Sigmoid colon (tissue), 6 donors: ENCODE measurements at regions not wholly inside any gene's neighbourhood (a gene's known extent, or its start where the extent isn't known, plus 50 kb on each side); places are given as distances from the start of the nearest gene placed in this dataset.

Experiments
- DNase-seq: peaks from one replicate; pipeline ENCODE4 v3.0.0-alpha.2; 2019
- H3K27ac ChIP-seq, 4 donors: fragments of 200-600 bp; sonication (generic); one replicate each; pipeline ENCODE4 v1.5.1; 2016 to 2019; ENCODE audit warnings: mild to moderate bottlenecking in 1 of 4
- H3K27me3 ChIP-seq, 3 donors: fragments of 200-600 bp; sonication (generic); one replicate each; pipeline ENCODE4 v1.5.1; 2019; ENCODE audit warnings: mild to moderate bottlenecking in 1 of 3
- H3K36me3 ChIP-seq, 4 donors: fragments of 200-600 bp; sonication (generic); one replicate each; pipeline ENCODE4 v1.5.1; 2016 to 2019
- H3K4me1 ChIP-seq, 4 donors: fragments of 200-600 bp; sonication (generic); one replicate each; pipeline ENCODE4 v1.5.1; 2017 to 2019
- H3K4me3 ChIP-seq, 4 donors: fragments of 200-600 bp; sonication (generic); one replicate each; pipeline ENCODE4 v1.5.1; 2017 to 2019; ENCODE audit warnings: mild to moderate bottlenecking in 2 of 4, moderate library complexity in 1 of 4
- H3K9me3 ChIP-seq, 4 donors: fragments of 200-600 bp in 3 of 4; sonication (generic) in 3 of 4; one replicate each; pipeline versions ENCODE4 v1.5.1 to v1.6.1; 2013 to 2019
- EP300 ChIP-seq, 4 donors: sonication (generic); formaldehyde crosslinking; IDR thresholded peaks; one replicate each; pipeline ENCODE4 v1.6.1; 2017; ENCODE audit warnings: antibody characterized with exemption in 4 of 4
- POLR2A ChIP-seq, 2 donors: fragments of 450-650 bp; IDR thresholded peaks; one replicate each; pipeline ENCODE4 v1.6.1; 2016; ENCODE audit warnings: antibody characterized with exemption in 2 of 2, mild to moderate bottlenecking in 2 of 2, moderate library complexity in 2 of 2
- POLR2AphosphoS5 ChIP-seq, 4 donors: sonication (generic); formaldehyde crosslinking; IDR thresholded peaks; one replicate each; pipeline ENCODE4 v1.6.1; 2017; ENCODE audit warnings: antibody characterized with exemption in 4 of 4
- WGBS, 2 donors: extraction: QIAGEN DNeasy Blood & Tissue Kit; methylation state at CpG; one replicate each; pipeline ENCODE4 v1.1.7; 2013; 5-methylcytosine and 5-hydroxymethylcytosine counted together
- intact Hi-C: fragments of 100-400 bp; cut with DNase I; formaldehyde crosslinking; loops from one replicate; pipeline ENCODE4 v1.15.1; 2023
- TF ChIP-seq, protein P1 (sequence below), 4 experiments: fragments of 450-650 bp in 3 of 4; fragments of 200-600 bp in 1 of 4; IDR thresholded peaks; one replicate each; pipeline ENCODE4 v1.5.1; 2016 to 2019; ENCODE audit warnings: antibody characterized with exemption in 4 of 4, mild to moderate bottlenecking in 3 of 4, moderate library complexity in 2 of 4
- donor health status: healthy with polysubstance abuse.
- donor health status: healthy.

DNA sequence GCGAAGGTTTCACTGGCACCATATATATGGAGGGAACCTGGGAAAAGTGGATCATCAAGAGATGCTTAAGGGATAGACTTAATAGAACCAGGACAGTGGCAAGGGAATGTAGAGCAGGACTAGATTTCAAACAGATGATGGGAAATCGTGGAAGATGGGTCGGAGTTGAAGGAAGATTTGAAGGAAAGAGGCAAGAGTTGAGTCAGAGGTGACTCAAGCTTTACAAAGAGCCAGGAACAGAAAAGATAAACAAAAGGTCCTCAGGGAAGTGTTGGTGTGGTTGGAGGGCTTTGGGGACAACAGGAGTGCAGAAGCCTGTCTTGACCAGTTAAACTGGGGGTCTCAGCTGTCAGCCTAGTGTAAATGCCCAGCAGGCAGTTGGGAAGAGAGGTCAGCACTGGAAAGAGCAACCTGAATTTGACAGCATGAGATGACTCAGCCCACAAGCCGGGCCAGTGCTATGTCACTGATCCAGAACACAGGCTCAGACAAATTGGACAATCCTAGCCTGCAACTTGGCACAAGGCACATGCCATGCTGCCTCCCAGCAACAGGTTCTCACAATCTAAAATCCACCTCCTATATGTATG, 230.5 kb downstream of the IDS start:
- DNase-seq: no peak
- no peaks in the 10 kb centered on the region for H3K9me3 ChIP-seq
- H3K4me1 ChIP-seq: no peaks in the 10 kb centered on the region
- TF ChIP-seq EP300 (IDR thresholded peaks at IDR 0.05) (no peak), POLR2A (IDR thresholded peaks at IDR 0.05) (no peak), POLR2AphosphoS5 (IDR thresholded peaks at IDR 0.05) (no peak)
- TF ChIP-seq, protein P1, sequence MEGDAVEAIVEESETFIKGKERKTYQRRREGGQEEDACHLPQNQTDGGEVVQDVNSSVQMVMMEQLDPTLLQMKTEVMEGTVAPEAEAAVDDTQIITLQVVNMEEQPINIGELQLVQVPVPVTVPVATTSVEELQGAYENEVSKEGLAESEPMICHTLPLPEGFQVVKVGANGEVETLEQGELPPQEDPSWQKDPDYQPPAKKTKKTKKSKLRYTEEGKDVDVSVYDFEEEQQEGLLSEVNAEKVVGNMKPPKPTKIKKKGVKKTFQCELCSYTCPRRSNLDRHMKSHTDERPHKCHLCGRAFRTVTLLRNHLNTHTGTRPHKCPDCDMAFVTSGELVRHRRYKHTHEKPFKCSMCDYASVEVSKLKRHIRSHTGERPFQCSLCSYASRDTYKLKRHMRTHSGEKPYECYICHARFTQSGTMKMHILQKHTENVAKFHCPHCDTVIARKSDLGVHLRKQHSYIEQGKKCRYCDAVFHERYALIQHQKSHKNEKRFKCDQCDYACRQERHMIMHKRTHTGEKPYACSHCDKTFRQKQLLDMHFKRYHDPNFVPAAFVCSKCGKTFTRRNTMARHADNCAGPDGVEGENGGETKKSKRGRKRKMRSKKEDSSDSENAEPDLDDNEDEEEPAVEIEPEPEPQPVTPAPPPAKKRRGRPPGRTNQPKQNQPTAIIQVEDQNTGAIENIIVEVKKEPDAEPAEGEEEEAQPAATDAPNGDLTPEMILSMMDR (IDR thresholded peaks at IDR 0.05): no peak
- 74 to 85% methylated on average over 4 of the region's 4 CpGs for WGBS, 2 donors
- intact Hi-C loops: no loop called here
- no peaks in the 10 kb centered on the region for H3K27me3 ChIP-seq
- no peak overlapping the region for H3K4me3 ChIP-seq
- H3K36me3 ChIP-seq: no peaks in the 10 kb centered on the region
- no peak overlapping the region for H3K27ac ChIP-seq

DNA sequence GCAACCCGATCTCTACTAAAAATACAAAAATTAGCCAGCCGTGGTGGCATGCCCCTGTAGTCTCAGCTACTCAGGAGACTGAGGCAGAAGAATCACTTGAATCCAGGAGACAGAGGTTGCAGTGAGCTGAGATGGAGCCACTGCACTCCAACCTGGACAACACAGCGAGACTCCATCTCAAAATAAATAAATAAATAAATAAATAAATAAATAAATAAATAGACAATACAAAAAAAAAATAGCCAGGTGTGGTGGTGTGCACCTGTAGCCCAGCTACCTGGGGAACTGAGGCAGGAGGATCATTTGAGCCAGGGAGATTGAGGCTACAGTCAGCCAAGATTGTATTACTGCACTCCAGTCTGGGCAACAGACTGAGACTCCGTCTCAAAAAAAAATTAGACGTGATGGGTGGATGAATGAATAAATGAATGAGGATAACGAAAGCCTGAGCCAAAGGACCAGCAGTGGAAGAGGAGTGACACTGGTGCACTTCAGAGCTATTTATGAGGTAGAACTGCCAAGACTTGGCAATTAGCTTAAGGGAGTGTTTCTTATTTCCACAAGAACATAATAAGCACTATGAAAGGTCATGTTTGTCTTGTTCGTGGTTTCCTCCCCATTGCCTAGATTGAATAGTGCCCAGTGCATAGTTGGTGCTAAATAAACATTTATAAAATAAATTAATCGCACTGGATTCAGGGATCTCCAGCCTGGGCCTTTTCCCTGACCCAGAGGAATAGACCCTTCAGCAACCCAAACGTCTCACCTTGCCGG, 232.2 kb downstream of the IDS start:
- Histone ChIP-seq H3K36me3 (no peaks in the 10 kb centered on the region), H3K9me3 (no peaks in the 10 kb centered on the region), H3K4me1 (no peaks in the 10 kb centered on the region), H3K27me3 (no peaks in the 10 kb centered on the region), H3K4me3 (no peak overlapping the region), H3K27ac (no peak overlapping the region)
- no peak for TF ChIP-seq POLR2A (IDR thresholded peaks at IDR 0.05)
- intact Hi-C loops: no loop called here
- DNase-seq: no peak
- 74 to 86% methylated on average over 10 of the region's 10 CpGs for WGBS, 2 donors

DNA sequence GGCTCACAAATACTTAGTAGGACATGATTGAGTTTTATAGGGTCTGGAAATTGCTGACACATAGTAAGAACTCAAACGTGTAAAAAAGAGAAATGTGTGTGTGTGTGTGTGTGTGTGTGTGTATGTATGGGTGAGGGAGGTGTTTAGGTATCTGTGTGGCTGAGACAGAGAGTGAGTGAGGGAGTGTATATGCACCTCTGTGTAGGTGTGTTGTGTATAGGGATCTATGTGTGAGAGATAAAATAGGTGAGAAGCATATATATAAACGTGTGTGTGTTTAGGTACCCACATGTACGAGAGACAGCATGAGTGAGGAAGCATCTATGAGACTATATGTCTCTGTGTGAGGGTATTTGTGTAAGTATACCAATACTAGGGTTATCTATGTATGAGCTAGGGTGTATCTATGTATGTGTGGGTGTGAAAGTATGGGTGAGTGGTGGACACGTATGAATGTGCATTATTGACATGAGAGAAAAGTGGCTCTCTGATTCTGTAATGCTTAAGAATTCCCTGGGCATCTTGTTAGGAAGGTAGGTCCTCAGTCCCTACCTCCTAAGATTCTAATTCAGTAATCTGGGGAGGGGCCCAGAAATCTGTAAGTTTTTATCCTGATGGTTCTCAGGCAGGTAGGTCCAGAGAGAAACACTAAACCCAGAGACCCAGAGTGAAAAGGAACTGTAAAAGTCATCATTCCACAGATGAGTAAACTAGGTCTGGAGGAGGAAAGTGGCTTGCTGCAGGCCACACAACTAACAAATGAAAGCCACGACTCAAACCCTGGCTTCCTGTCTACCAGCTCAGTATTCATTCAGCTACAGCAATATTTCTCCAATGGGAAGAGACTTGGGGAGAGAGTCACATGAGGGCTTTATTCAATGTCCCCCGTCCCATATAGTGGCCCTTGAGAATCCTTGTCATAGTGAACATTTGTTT, 237.0 kb downstream of the IDS start:
- no peak overlapping the region for H3K4me3 ChIP-seq
- no peaks in the 10 kb centered on the region for H3K36me3 ChIP-seq
- H3K27ac ChIP-seq: no peak overlapping the region
- H3K4me1 ChIP-seq: no peaks in the 10 kb centered on the region
- H3K27me3 ChIP-seq: no peaks in the 10 kb centered on the region
- 73 to 83% methylated on average over 6 of the region's 6 CpGs for WGBS, 2 donors
- DNase-seq: no peak
- TF ChIP-seq POLR2A (IDR thresholded peaks at IDR 0.05): no peak
- TF ChIP-seq, protein P1 (IDR thresholded peaks at IDR 0.05): no peak
- no peak for TF ChIP-seq EP300 (IDR thresholded peaks at IDR 0.05)
- TF ChIP-seq POLR2AphosphoS5 (IDR thresholded peaks at IDR 0.05): no peak
- no peaks in the 10 kb centered on the region for H3K9me3 ChIP-seq
- intact Hi-C loops: no loop called here

DNA sequence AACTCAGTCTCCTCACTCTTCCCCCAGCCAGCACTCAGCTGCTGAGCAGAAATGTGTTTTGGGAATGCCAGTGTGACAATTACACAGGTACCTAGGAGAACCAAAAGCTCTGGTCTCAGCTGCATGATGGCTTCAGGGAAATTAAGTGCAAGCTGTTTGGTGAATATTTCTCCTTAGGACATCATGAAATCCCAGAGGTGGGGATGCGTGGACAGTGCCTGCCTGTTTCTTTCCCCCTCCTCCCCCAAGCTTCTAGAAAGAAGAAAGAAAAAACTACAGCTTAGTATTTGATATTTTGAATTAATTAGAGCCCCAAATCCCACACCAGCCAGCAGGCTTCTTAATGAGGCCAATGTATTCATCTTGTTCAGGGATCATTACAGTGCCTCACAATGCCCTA, 243.0 kb downstream of the IDS start:
- Histone ChIP-seq H3K36me3 (no peaks in the 10 kb centered on the region), H3K4me1 (no peaks in the 10 kb centered on the region), H3K4me3 (no peak overlapping the region), H3K9me3 (no peaks in the 10 kb centered on the region), H3K27ac (no peak overlapping the region), H3K27me3 (no peaks in the 10 kb centered on the region)
- TF ChIP-seq, protein P1 (IDR thresholded peaks at IDR 0.05): no peak
- no peak for TF ChIP-seq POLR2AphosphoS5 (IDR thresholded peaks at IDR 0.05)
- TF ChIP-seq POLR2A (IDR thresholded peaks at IDR 0.05): no peak
- no peak for TF ChIP-seq EP300 (IDR thresholded peaks at IDR 0.05)
- intact Hi-C loops: no loop called here
- WGBS, 2 donors: 91% methylated on average over 1 of the region's 1 CpG
- no peak for DNase-seq

DNA sequence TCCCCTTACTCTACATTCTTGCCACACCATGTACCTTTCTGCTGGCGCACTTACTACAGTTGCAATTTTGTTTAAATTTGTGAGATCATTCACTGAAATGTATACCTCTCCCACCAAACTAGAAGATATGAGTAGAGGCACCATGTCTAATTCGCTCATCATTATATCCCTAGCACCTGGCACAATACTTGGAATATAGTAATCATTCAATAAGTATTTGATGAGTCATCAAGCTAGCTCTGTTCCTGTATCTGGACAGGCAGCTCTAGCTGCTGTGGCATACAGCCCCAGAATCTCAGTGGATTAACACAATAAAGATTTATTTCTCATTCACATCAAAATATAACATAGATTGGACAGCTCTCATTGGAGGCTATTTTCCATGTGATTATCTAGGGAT, 245.9 kb downstream of the IDS start:
- TF ChIP-seq EP300 (IDR thresholded peaks at IDR 0.05) (no peak), POLR2A (IDR thresholded peaks at IDR 0.05) (no peak), POLR2AphosphoS5 (IDR thresholded peaks at IDR 0.05) (no peak)
- TF ChIP-seq, protein P1 (IDR thresholded peaks at IDR 0.05): no peak
- H3K4me3 ChIP-seq: no peak overlapping the region
- WGBS, 2 donors: 61 to 85% methylated on average over 2 of the region's 2 CpGs

More for the DNA sequence above, 245.9 kb downstream of the IDS start:
- Histone ChIP-seq H3K36me3 (no peaks in the 10 kb centered on the region), H3K27ac (no peak overlapping the region), H3K4me1 (no peaks in the 10 kb centered on the region), H3K27me3 (no peaks in the 10 kb centered on the region), H3K9me3 (no peaks in the 10 kb centered on the region)
- DNase-seq: no peak
- intact Hi-C loops: no loop called here
